ENCODE measurements at regions not wholly inside any gene's neighbourhood (a gene's known extent, or its start where the extent isn't known, plus 50 kb on each side); places are given as distances from the start of the nearest gene placed in this dataset.

DNA sequence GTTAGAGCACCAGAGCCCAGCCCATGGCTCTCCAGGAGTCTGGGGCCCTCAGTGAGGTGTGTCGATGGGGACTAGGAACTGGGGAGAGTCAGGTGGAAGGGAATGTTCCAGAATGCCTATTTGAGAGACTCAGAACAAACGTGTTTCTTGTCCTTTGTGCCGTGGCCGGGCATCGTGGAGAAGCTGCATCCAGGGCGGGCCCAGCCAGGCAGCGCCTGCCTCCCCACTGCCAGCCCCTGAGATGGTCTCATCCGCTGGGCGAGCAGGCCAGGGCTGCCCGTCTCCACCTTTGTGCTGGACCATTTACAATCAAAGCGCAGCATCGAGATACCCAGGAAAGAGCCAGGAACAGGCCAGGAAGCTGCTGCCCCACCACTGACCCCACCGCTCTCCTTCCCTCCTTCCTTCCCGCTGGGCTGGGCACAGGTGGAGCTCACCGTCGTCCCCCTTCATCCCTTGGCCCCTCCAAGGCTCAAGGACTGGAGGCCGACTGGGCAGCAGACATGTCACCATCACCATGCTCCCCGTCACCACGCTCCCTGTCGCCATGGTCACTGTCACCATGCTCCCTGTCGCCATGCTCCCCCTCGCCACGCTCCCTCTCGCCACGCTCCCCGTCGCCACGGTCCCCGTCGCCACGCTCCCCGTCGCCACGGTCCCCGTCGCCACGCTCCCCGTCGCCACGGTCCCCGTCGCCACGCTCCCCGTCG is 71.1 kb upstream of the ADGRA1 start:
- TF ChIP-seq, protein P1, sequence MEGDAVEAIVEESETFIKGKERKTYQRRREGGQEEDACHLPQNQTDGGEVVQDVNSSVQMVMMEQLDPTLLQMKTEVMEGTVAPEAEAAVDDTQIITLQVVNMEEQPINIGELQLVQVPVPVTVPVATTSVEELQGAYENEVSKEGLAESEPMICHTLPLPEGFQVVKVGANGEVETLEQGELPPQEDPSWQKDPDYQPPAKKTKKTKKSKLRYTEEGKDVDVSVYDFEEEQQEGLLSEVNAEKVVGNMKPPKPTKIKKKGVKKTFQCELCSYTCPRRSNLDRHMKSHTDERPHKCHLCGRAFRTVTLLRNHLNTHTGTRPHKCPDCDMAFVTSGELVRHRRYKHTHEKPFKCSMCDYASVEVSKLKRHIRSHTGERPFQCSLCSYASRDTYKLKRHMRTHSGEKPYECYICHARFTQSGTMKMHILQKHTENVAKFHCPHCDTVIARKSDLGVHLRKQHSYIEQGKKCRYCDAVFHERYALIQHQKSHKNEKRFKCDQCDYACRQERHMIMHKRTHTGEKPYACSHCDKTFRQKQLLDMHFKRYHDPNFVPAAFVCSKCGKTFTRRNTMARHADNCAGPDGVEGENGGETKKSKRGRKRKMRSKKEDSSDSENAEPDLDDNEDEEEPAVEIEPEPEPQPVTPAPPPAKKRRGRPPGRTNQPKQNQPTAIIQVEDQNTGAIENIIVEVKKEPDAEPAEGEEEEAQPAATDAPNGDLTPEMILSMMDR (IDR thresholded peaks at IDR 0.05): no peak
- TF ChIP-seq POLR2A (IDR thresholded peaks at IDR 0.05): no peak

Data from body of pancreas (tissue), 4 donors.